ENCODE measurements at regions not wholly inside any gene's neighbourhood (a gene's known extent, or its start where the extent isn't known, plus 50 kb on each side); places are given as distances from the start of the nearest gene placed in this dataset.

- 27% methylated on average over 7 of the region's 7 CpGs for WGBS (ENCODE audit: low lambda C conversion rate)
- no peak for TF ChIP-seq USF2 (IDR thresholded peaks at IDR 0.05; ENCODE audit: borderline replicate concordance, low read depth, low read length)
- no peak for TF ChIP-seq REST (IDR thresholded peaks at IDR 0.05; ENCODE audit: low read depth, low read length)
- TF ChIP-seq EZH2phosphoT487 (IDR thresholded peaks at IDR 0.05; ENCODE audit: borderline replicate concordance, low read depth), result no peak
- no peak for TF ChIP-seq RFX5 (IDR thresholded peaks at IDR 0.05; ENCODE audit: low read length)
- no peak for TF ChIP-seq FOXM1 (IDR thresholded peaks at IDR 0.05; ENCODE audit: low read depth)
- TF ChIP-seq SIN3A (IDR thresholded peaks at IDR 0.05; ENCODE audit: borderline replicate concordance, low read depth, low read length), result no peak
- no peak for TF ChIP-seq CTCF (IDR thresholded peaks at IDR 0.05)
- TF ChIP-seq FOSL2 (IDR thresholded peaks at IDR 0.05; ENCODE audit: borderline replicate concordance, low read depth), result no peak
- no peak for TF ChIP-seq GATA2 (CRISPR knock-in tag; IDR thresholded peaks at IDR 0.05)
- no peak for TF ChIP-seq POLR2AphosphoS5 (IDR thresholded peaks at IDR 0.05; ENCODE audit: low read depth, low read length)
- CTCF ChIA-PET, result no interaction called here
Observed at GRCh38 chr4:12211636-12212035, 782.9 kb upstream of the HS3ST1 start.

DNA sequence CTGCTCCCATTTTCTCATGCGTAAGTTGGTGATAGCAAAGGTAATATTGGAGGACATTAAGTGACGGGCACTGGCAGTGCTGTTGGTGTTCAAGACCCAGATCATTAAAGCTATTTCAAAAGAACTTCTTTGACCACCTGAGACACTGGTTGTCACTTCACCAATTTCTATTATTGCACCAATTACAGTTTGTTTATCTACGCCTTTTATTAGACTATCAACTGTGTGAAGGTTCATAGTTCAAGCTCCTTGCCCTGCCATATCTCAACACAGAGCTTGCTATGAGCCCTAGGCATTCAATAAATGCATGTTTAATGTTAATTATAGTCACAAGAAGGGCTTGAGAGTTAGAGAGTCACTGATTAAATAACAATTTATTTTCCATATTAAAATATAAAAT lies 778.7 kb upstream of the HS3ST1 start:
- Histone ChIP-seq H3K4me1 (ENCODE audit: control insufficient read depth in 1 of 2, insufficient read depth in 2 of 2, low read depth in 1 of 2, low read length in 1 of 2) (no peaks in the 10 kb centered on the region), H3K79me2 (ENCODE audit: insufficient read depth) (no peaks in the 10 kb centered on the region), H3F3A (replicated peaks; ENCODE audit: insufficient read depth) (no peaks in the 10 kb centered on the region), H3K4me2 (no peak overlapping the region), H3K9ac (no peak overlapping the region), H3K4me3 (ENCODE audit: low read depth in 2 of 2, low read length in 1 of 2) (no peak overlapping the region), H3K27ac (ENCODE audit: low read depth in 2 of 2, low read length in 1 of 2) (no peak overlapping the region), H3K27me3 (ENCODE audit: insufficient read depth) (no peaks in the 10 kb centered on the region), H3K36me3 (replicated peaks in 1 of 2; ENCODE audit: control insufficient read depth in 1 of 2, insufficient read depth in 2 of 2, low read length in 1 of 2) (no peaks in the 10 kb centered on the region), H3K9me2 (no peaks in the 10 kb centered on the region), H3K9me3 (0 out of 2 replicates have a peak, but pooled peaks cover 11% of the 10 kb centered on the region), H4K20me1 (ENCODE audit: insufficient read depth) (no peaks in the 10 kb centered on the region), H2AFZ (ENCODE audit: low read depth) (no peak overlapping the region)
- ChIA-PET CTCF (no interaction called here), POLR2A (no interaction called here)
- WGBS (ENCODE audit: low lambda C conversion rate), result 24% methylated on average over 3 of the region's 3 CpGs
- no peak for DNase-seq
- TF ChIP-seq SMC3 (IDR thresholded peaks at IDR 0.05; ENCODE audit: low read depth, low read length) (no peak), POLR2AphosphoS5 (IDR thresholded peaks at IDR 0.05; ENCODE audit: low read depth, low read length) (no peak), TCF12 (IDR thresholded peaks at IDR 0.05) (no peak), NFIC (IDR thresholded peaks at IDR 0.05; ENCODE audit: borderline replicate concordance) (no peak), GABPA (IDR thresholded peaks at IDR 0.05; ENCODE audit: low read depth) (no peak), RCOR1 (IDR thresholded peaks at IDR 0.05; ENCODE audit: low read length) (no peak), RFX5 (IDR thresholded peaks at IDR 0.05; ENCODE audit: low read length) (no peak), MEF2A (IDR thresholded peaks at IDR 0.05; ENCODE audit: borderline replicate concordance, low read depth) (no peak), RAD21 (IDR thresholded peaks at IDR 0.05; ENCODE audit: low read length) (no peak)
- TF ChIP-seq, protein P1, sequence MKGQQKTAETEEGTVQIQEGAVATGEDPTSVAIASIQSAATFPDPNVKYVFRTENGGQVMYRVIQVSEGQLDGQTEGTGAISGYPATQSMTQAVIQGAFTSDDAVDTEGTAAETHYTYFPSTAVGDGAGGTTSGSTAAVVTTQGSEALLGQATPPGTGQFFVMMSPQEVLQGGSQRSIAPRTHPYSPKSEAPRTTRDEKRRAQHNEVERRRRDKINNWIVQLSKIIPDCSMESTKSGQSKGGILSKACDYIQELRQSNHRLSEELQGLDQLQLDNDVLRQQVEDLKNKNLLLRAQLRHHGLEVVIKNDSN (IDR thresholded peaks at IDR 0.05; ENCODE audit: borderline replicate concordance, low read depth), result no peak
- TF ChIP-seq, protein P2, sequence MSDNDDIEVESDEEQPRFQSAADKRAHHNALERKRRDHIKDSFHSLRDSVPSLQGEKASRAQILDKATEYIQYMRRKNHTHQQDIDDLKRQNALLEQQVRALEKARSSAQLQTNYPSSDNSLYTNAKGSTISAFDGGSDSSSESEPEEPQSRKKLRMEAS (IDR thresholded peaks at IDR 0.05; ENCODE audit: low read depth), result no peak
- TF ChIP-seq, protein P3, sequence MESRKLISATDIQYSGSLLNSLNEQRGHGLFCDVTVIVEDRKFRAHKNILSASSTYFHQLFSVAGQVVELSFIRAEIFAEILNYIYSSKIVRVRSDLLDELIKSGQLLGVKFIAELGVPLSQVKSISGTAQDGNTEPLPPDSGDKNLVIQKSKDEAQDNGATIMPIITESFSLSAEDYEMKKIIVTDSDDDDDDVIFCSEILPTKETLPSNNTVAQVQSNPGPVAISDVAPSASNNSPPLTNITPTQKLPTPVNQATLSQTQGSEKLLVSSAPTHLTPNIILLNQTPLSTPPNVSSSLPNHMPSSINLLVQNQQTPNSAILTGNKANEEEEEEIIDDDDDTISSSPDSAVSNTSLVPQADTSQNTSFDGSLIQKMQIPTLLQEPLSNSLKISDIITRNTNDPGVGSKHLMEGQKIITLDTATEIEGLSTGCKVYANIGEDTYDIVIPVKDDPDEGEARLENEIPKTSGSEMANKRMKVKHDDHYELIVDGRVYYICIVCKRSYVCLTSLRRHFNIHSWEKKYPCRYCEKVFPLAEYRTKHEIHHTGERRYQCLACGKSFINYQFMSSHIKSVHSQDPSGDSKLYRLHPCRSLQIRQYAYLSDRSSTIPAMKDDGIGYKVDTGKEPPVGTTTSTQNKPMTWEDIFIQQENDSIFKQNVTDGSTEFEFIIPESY (IDR thresholded peaks at IDR 0.05; ENCODE audit: borderline replicate concordance, low read depth), result no peak

More at GRCh38 chr4:12211636-12212035, 782.9 kb upstream of the HS3ST1 start:
- no peak for DNase-seq
- Histone ChIP-seq H3K4me2 (no peak overlapping the region), H3K79me2 (ENCODE audit: insufficient read depth) (no peaks in the 10 kb centered on the region), H3F3A (replicated peaks; ENCODE audit: insufficient read depth) (no peaks in the 10 kb centered on the region), H3K36me3 (replicated peaks in 1 of 2; ENCODE audit: control insufficient read depth in 1 of 2, insufficient read depth in 2 of 2, low read length in 1 of 2) (no peaks in the 10 kb centered on the region), H3K27ac (ENCODE audit: low read depth in 2 of 2, low read length in 1 of 2) (no peak overlapping the region), H3K9me3 (peaks cover 11% of the 10 kb centered on the region; the same call in 1 of the 2 replicates), H4K20me1 (ENCODE audit: insufficient read depth) (no peaks in the 10 kb centered on the region), H3K27me3 (ENCODE audit: insufficient read depth) (no peaks in the 10 kb centered on the region), H3K4me3 (ENCODE audit: low read depth in 2 of 2, low read length in 1 of 2) (no peak overlapping the region), H3K9ac (no peak overlapping the region), H3K4me1 (ENCODE audit: control insufficient read depth in 1 of 2, insufficient read depth in 2 of 2, low read depth in 1 of 2, low read length in 1 of 2) (no peaks in the 10 kb centered on the region), H3K9me2 (no peaks in the 10 kb centered on the region), H2AFZ (ENCODE audit: low read depth) (no peak overlapping the region)
- POLR2A ChIA-PET, result no interaction called here
